Endothelial cell of umbilical vein (primary cell): ENCODE measurements at regions not wholly inside any gene's neighbourhood (a gene's known extent, or its start where the extent isn't known, plus 50 kb on each side); places are given as distances from the start of the nearest gene placed in this dataset.

ENCODE experiments used
- BruUV-seq: library from RNA; stranded (reverse); fragments of 400-500 nt; replicated peaks from 2 replicates; lab custom pipeline; 2021; lab: Mats Ljungman, UMichigan
- CTCF ChIA-PET: fragments of 300-600, 350-600 bp; sonication (Branson Sonifier 250); formaldehyde crosslinking; loops from one replicate; lab custom pipeline; 2021; ENCODE audit warnings: antibody characterized with exemption, inconsistent platforms; lab: Charles Lee
- POLR2A ChIA-PET: fragments of 300-600, 350-600 bp; sonication (Branson Sonifier 250); formaldehyde crosslinking; loops from one replicate; lab custom pipeline; 2021; ENCODE audit warnings: antibody characterized with exemption, inconsistent platforms; lab: Charles Lee
- DNase-seq: peaks from one replicate; pipeline ENCODE4 v3.0.0-alpha.2; 2011; ENCODE audit warnings: low read depth, low spot score
- FAIRE-seq: peaks from 2 replicates; lab custom pipeline; 2011; peaks lifted over from hg19 to GRCh38; lab: Jason Lieb, UNC
- H2AFZ ChIP-seq: 2 replicates; pipeline ENCODE4 v1.6.0; 2012; ENCODE audit warnings: low read depth, low read length, control low read depth, inconsistent platforms
- H3K27ac ChIP-seq: 2 replicates; pipeline ENCODE4 v1.5.1; 2011; ENCODE audit warnings: low read depth, mild to moderate bottlenecking, control low read depth, low read length, moderate library complexity; ENCODE audit not compliant: insufficient read depth
- H3K27me3 ChIP-seq, 2 experiments: 2 replicates each; pipeline versions ENCODE4 v1.6.0 to v1.6.1; 2011; ENCODE audit warnings: low read length in 2 of 2, mixed read lengths in 1 of 2; ENCODE audit not compliant: control insufficient read depth in 2 of 2, insufficient read depth in 2 of 2
- H3K36me3 ChIP-seq, 2 experiments: 2 replicates in 1 of 2; 3 replicates in 1 of 2; pipeline ENCODE4 v1.5.1; 2011; ENCODE audit warnings: low read length in 2 of 2, mild to moderate bottlenecking in 1 of 2, moderate library complexity in 1 of 2; ENCODE audit not compliant: control insufficient read depth in 2 of 2, insufficient read depth in 2 of 2; ENCODE audit errors: extremely low read depth in 1 of 2
- H3K4me1 ChIP-seq: 3 replicates; pipeline ENCODE4 v1.5.1; 2011; ENCODE audit warnings: mild to moderate bottlenecking, low read length; ENCODE audit not compliant: control insufficient read depth, insufficient read depth; ENCODE audit errors: extremely low read depth
- H3K4me2 ChIP-seq: 2 replicates; pipeline ENCODE4 v1.6.1; 2011; ENCODE audit warnings: low read length, control low read depth, mixed read lengths; ENCODE audit not compliant: insufficient read depth
- H3K4me3 ChIP-seq, 3 experiments: fragments of 200-600 bp in 1 of 3; sonication (generic), shearing (Covaris generic) in 1 of 3; replicated peaks in 1 of 3; 2 replicates each; pipeline ENCODE4 v1.5.1; 2011 to 2016; ENCODE audit warnings: control low read depth in 3 of 3, low read length in 3 of 3, mild to moderate bottlenecking in 2 of 3, inconsistent platforms in 1 of 3, low read depth in 1 of 3, moderate library complexity in 1 of 3; ENCODE audit not compliant: insufficient read depth in 1 of 3
- H3K79me2 ChIP-seq: 2 replicates; pipeline ENCODE4 v1.6.0; 2012; ENCODE audit warnings: low read length, inconsistent platforms; ENCODE audit not compliant: control insufficient read depth, insufficient read depth
- H3K9ac ChIP-seq: replicated peaks from 2 replicates; pipeline ENCODE3; 2011; ENCODE audit warnings: low read length, control low read depth; ENCODE audit not compliant: insufficient read depth; ENCODE audit errors: extremely low read depth
- H3K9me1 ChIP-seq: replicated peaks from 3 replicates; pipeline ENCODE4 v1.6.0; 2011; ENCODE audit warnings: mild to moderate bottlenecking, low read length; ENCODE audit not compliant: control insufficient read depth, insufficient read depth; ENCODE audit errors: extremely low read depth
- H3K9me3 ChIP-seq: replicated peaks from 2 replicates; pipeline ENCODE4 v1.5.1; 2012; ENCODE audit warnings: low read length, inconsistent platforms; ENCODE audit not compliant: control insufficient read depth, insufficient read depth
- H4K20me1 ChIP-seq: replicated peaks from 2 replicates; pipeline ENCODE3; 2011; ENCODE audit warnings: mild to moderate bottlenecking, low read length; ENCODE audit not compliant: control insufficient read depth, insufficient read depth; ENCODE audit errors: extremely low read depth
- CTCF ChIP-seq, 2 donors: IDR thresholded peaks; 1 replicate in 1 of 2; 2 replicates in 1 of 2; pipeline ENCODE4 v1.5.1; 2011; ENCODE audit warnings: low read length in 2 of 2, mild to moderate bottlenecking in 2 of 2, moderate library complexity in 2 of 2, control low read depth in 1 of 2, inconsistent platforms in 1 of 2, low read depth in 1 of 2; ENCODE audit not compliant: insufficient read depth in 1 of 2; ENCODE audit errors: extremely low read depth in 1 of 2
- EZH2 ChIP-seq: IDR thresholded peaks from 2 replicates; pipeline ENCODE4 v1.6.1; 2012; ENCODE audit warnings: borderline replicate concordance, low read depth, mild to moderate bottlenecking, moderate library complexity, low read length, inconsistent platforms; ENCODE audit not compliant: severe bottlenecking
- FOS ChIP-seq: IDR thresholded peaks from 2 replicates; pipeline ENCODE4 v1.6.1; 2011; ENCODE audit warnings: mild to moderate bottlenecking, low read length, moderate library complexity, borderline replicate concordance; ENCODE audit not compliant: insufficient read depth
- GATA2 ChIP-seq: IDR thresholded peaks from 2 replicates; pipeline ENCODE4 v1.7.0; 2011; ENCODE audit warnings: low read depth, mild to moderate bottlenecking, moderate library complexity, mixed read lengths, low read length; ENCODE audit not compliant: insufficient read length, insufficient read depth
- MYC ChIP-seq: IDR thresholded peaks from one replicate; pipeline ENCODE4 v1.6.1; 2011; ENCODE audit warnings: mild to moderate bottlenecking, low read depth, low read length
- POLR2A ChIP-seq: IDR thresholded peaks from 2 replicates; pipeline ENCODE4 v1.6.1; 2012; ENCODE audit warnings: low read depth, mild to moderate bottlenecking, control low read depth, low read length
- dilution Hi-C: fragments of 300-500 bp; cut with MboI; formaldehyde crosslinking; loops from one replicate; pipeline ENCODE4 v1.15.0; 2019; ENCODE audit warnings: low sequenced_read_pairs; ENCODE audit not compliant: extremely low pct_ligation_motif_present
- intact Hi-C: fragments of 100-400 bp; cut with micrococcal nuclease; formaldehyde crosslinking; loops from one replicate; pipeline ENCODE4 v1.10.0; 2022

- BruUV-seq = no TSS peak
- Histone ChIP-seq H3K4me3 (no peak overlapping the region), H2AFZ (no peak overlapping the region), H3K79me2 (no peaks in the 10 kb centered on the region), H3K9ac (no peak overlapping the region), H3K4me2 (no peak overlapping the region), H3K27ac (no peak overlapping the region), H3K27me3 (peaks cover 4 to 8% of the 10 kb centered on the region in 2 experiments), H3K9me1 (no peaks in the 10 kb centered on the region), H3K36me3 (no peaks in the 10 kb centered on the region), H3K9me3 (no peaks in the 10 kb centered on the region), H3K4me1 (no peaks in the 10 kb centered on the region), H4K20me1 (no peaks in the 10 kb centered on the region)
- ChIA-PET CTCF (interaction anchor here (4.0 kb wide), 1 partner anchor 16 kb away, joined by 14 read pairs; no protein-coding TSS in a partner anchor), POLR2A (no interaction called here)
- dilution Hi-C loops = no loop called here
- no peak for DNase-seq
- TF ChIP-seq MYC = no peak
- TF ChIP-seq FOS = no peak
- no peak for TF ChIP-seq CTCF (IDR thresholded peaks at IDR 0.05; ENCODE audit: extremely low read depth in 1 of 2, insufficient read depth in 1 of 2, low read depth in 1 of 2, low read length in 2 of 2)
- no peak for TF ChIP-seq GATA2
- TF ChIP-seq EZH2 = no peak
- no peak for FAIRE-seq
- intact Hi-C loops = no loop called here
Measured at GRCh38 chr6:74075323-74075722, 379.3 kb downstream of the CD109 start.

DNA sequence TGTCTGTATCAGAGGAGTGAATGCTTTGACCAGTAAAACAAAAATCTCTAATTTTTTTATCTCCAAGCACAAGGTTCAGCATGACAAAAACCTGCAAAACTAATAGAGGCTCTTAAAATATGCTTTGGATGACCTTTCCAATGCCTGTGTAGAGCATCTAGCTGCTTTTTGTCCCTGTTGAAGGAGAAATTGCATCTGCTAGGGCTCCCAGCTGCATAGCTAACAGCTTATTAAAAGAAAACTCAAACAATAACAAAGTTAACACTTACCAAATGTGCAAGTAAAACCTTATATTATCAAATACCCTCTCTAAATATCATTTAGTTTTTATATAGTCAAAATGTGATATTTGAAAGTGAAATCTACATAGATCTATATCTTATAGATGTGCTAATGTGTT, 378.6 kb downstream of the CD109 start:
- POLR2A ChIA-PET = no interaction called here

More for the DNA sequence above, 378.6 kb downstream of the CD109 start:
- H3K27me3 ChIP-seq = peaks cover 4 to 8% of the 10 kb centered on the region in 2 experiments
- H3K9me1 ChIP-seq = no peaks in the 10 kb centered on the region
- intact Hi-C loops (no loop called here), dilution Hi-C loops (no loop called here)
- H3K4me1 ChIP-seq = no peaks in the 10 kb centered on the region
- CTCF ChIA-PET = interaction anchor here (4.0 kb wide), 1 partner anchor 16 kb away, joined by 14 read pairs; no protein-coding TSS in a partner anchor
- H3K79me2 ChIP-seq = no peaks in the 10 kb centered on the region
- BruUV-seq = no TSS peak
- no peak overlapping the region for H2AFZ ChIP-seq
- no peaks in the 10 kb centered on the region for H3K36me3 ChIP-seq
- no peaks in the 10 kb centered on the region for H4K20me1 ChIP-seq
- H3K4me2 ChIP-seq = no peak overlapping the region
- no peak overlapping the region for H3K27ac ChIP-seq
- no peak for FAIRE-seq
- TF ChIP-seq POLR2A (no peak), GATA2 (no peak), CTCF (IDR thresholded peaks at IDR 0.05; ENCODE audit: extremely low read depth in 1 of 2, insufficient read depth in 1 of 2, low read depth in 1 of 2, low read length in 2 of 2) (no peak)
- H3K9me3 ChIP-seq = no peaks in the 10 kb centered on the region
- H3K4me3 ChIP-seq = no peak overlapping the region
- DNase-seq = no peak
- no peak overlapping the region for H3K9ac ChIP-seq
